PC-9 (cell line): ENCODE measurements at regions not wholly inside any gene's neighbourhood (a gene's known extent, or its start where the extent isn't known, plus 50 kb on each side); places are given as distances from the start of the nearest gene placed in this dataset.

Experiments
- CTCF ChIP-seq: fragments of 200-600 bp; sonication (generic); conservative IDR thresholded peaks from 2 replicates; pipeline ENCODE4 v1.6.1; 2017; ENCODE audit warnings: mixed run types, antibody characterized with exemption, mild to moderate bottlenecking, moderate library complexity
- EZH2 ChIP-seq: fragments of 200-600 bp; sonication (generic); IDR thresholded peaks from 2 replicates; pipeline ENCODE4 v1.8.0; 2017; ENCODE audit warnings: antibody characterized with exemption, low read depth

DNA sequence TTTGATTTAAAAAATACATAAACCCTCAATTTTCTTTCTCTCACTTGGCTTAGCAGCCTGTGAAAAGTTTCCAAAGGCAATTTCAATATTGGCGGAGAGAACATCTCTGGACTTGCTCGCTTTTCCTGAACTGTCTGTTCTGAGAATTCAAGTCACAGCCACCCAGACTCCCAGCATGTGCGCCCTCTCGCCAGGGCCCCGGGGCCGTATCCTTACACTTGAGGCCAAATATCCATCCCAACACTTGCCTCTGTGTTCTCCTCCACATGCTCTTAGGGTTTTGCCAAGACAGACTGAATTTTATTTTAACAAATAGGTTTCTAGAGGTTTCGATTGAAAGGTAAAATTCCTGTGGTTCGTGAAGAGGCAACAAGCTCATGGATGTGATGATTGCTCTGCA is 111.5 kb upstream of the GPR26 start:
- TF ChIP-seq CTCF (no peak), EZH2 (no peak)
